Mesenteric fat pad (tissue), 1 donor: ENCODE measurements at regions not wholly inside any gene's neighbourhood (a gene's known extent, or its start where the extent isn't known, plus 50 kb on each side); places are given as distances from the start of the nearest gene placed in this dataset.
"Not testable (repeated sequence)": the region's sequence is repeated elsewhere in the genome, so short reads cannot be mapped to it uniquely, and the experiment has no call there.

ENCODE experiments used
- DNase-seq: peaks from one replicate; pipeline ENCODE4 v3.0.0-alpha.2; 2020; ENCODE audit warnings: low spot score
- donor health status: DM: yes; HTN: yes; CAD: no.

- no peak for DNase-seq
Observed at GRCh38 chr10:64182671-64183070, 661.5 kb downstream of the REEP3 start.

GRCh38 chr10:64191286-64191685 is 670.1 kb downstream of the REEP3 start:
- no peak for DNase-seq

- DNase-seq = no peak
Observed at GRCh38 chr10:64196638-64197315, 675.6 kb downstream of the REEP3 start.

- DNase-seq = no peak
Observed at GRCh38 chr10:64201936-64202335, 680.7 kb downstream of the REEP3 start.

- DNase-seq = not testable (repeated sequence)
Observed at GRCh38 chr10:64204504-64204903, 683.3 kb downstream of the REEP3 start.

- DNase-seq = no peak
Observed at GRCh38 chr10:64206409-64206808, 685.2 kb downstream of the REEP3 start.

GRCh38 chr10:64209561-64209960 is 688.4 kb downstream of the REEP3 start:
- DNase-seq = no peak

GRCh38 chr10:64210211-64210610 is 689.0 kb downstream of the REEP3 start:
- DNase-seq = no peak

- no peak for DNase-seq
Observed at GRCh38 chr10:64211466-64211865, 690.3 kb downstream of the REEP3 start.

GRCh38 chr10:64215088-64215487 is 693.9 kb downstream of the REEP3 start:
- DNase-seq = no peak

GRCh38 chr10:64219271-64220025 is 698.2 kb downstream of the REEP3 start:
- no peak for DNase-seq

- no peak for DNase-seq
Observed at GRCh38 chr10:64234489-64234888, 713.3 kb downstream of the REEP3 start.

- DNase-seq = no peak
Observed at GRCh38 chr10:64257704-64258103, 736.5 kb downstream of the REEP3 start.

- no peak for DNase-seq
Observed at GRCh38 chr10:64261092-64261491, 739.9 kb downstream of the REEP3 start.

GRCh38 chr10:64261676-64262075 is 740.5 kb downstream of the REEP3 start:
- DNase-seq = no peak

GRCh38 chr10:64265961-64266360 is 744.8 kb downstream of the REEP3 start:
- DNase-seq = no peak

GRCh38 chr10:64271508-64271907 is 750.3 kb downstream of the REEP3 start:
- no peak for DNase-seq

- no peak for DNase-seq
Observed at GRCh38 chr10:64271983-64272382, 750.8 kb downstream of the REEP3 start.

- DNase-seq = no peak
Observed at GRCh38 chr10:64275001-64275400, 753.8 kb downstream of the REEP3 start.

GRCh38 chr10:64275774-64276173 is 754.6 kb downstream of the REEP3 start:
- DNase-seq = no peak

- DNase-seq = no peak
Observed at GRCh38 chr10:64277536-64277935, 756.3 kb downstream of the REEP3 start.

GRCh38 chr10:64283621-64284020 is 762.4 kb downstream of the REEP3 start:
- no peak for DNase-seq

- no peak for DNase-seq
Observed at GRCh38 chr10:64286533-64286932, 765.3 kb downstream of the REEP3 start.
